GM06990 (cell line): ENCODE measurements at regions not wholly inside any gene's neighbourhood (a gene's known extent, or its start where the extent isn't known, plus 50 kb on each side); places are given as distances from the start of the nearest gene placed in this dataset.

Source experiments
- DNase-seq: peaks from one replicate; pipeline ENCODE4 v3.0.0-alpha.2; 2011; ENCODE audit not compliant: insufficient read length; ENCODE audit errors: extremely low read depth
- H3K27me3 ChIP-seq: replicated peaks from 2 replicates; pipeline ENCODE4 v1.6.0; 2011; ENCODE audit warnings: low read length; ENCODE audit not compliant: control insufficient read depth, insufficient read depth
- H3K36me3 ChIP-seq: 2 replicates; pipeline ENCODE4 v1.5.1; 2011; ENCODE audit warnings: low read length; ENCODE audit not compliant: control insufficient read depth, insufficient read depth
- H3K4me3 ChIP-seq: replicated peaks from 2 replicates; pipeline ENCODE4 v1.5.1; 2011; ENCODE audit warnings: low read depth, mild to moderate bottlenecking, control low read depth, low read length
- CTCF ChIP-seq: IDR thresholded peaks from 2 replicates; pipeline ENCODE4 v1.5.1; 2011; ENCODE audit warnings: low read length, control low read depth, mild to moderate bottlenecking, inconsistent platforms; ENCODE audit not compliant: insufficient read depth, poor library complexity, severe bottlenecking

- no peaks in the 10 kb centered on the region for H3K36me3 ChIP-seq
- H3K4me3 ChIP-seq: no peak overlapping the region
- no peak for TF ChIP-seq CTCF
- no peak for DNase-seq
- H3K27me3 ChIP-seq: no peaks in the 10 kb centered on the region
Measured at GRCh38 chr1:82689217-82689616, 888.5 kb downstream of the ADGRL2 start.

- H3K4me3 ChIP-seq: no peak overlapping the region
- no peaks in the 10 kb centered on the region for H3K27me3 ChIP-seq
- no peak for TF ChIP-seq CTCF
- H3K36me3 ChIP-seq: no peaks in the 10 kb centered on the region
- no peak for DNase-seq
Measured at GRCh38 chr1:82686774-82687173, 886.0 kb downstream of the ADGRL2 start.

- no peak for TF ChIP-seq CTCF
- Histone ChIP-seq H3K36me3 (no peaks in the 10 kb centered on the region), H3K27me3 (no peaks in the 10 kb centered on the region), H3K4me3 (no peak overlapping the region)
- DNase-seq: no peak
Measured at GRCh38 chr1:82646888-82647287, 846.2 kb downstream of the ADGRL2 start.

GRCh38 chr1:82646336-82646735 lies 845.6 kb downstream of the ADGRL2 start:
- TF ChIP-seq CTCF: no peak
- Histone ChIP-seq H3K36me3 (no peaks in the 10 kb centered on the region), H3K4me3 (no peak overlapping the region), H3K27me3 (no peaks in the 10 kb centered on the region)
- DNase-seq: no peak

GRCh38 chr1:82644186-82644915 lies 843.6 kb downstream of the ADGRL2 start:
- Histone ChIP-seq H3K27me3 (no peaks in the 10 kb centered on the region), H3K4me3 (no peak overlapping the region), H3K36me3 (no peaks in the 10 kb centered on the region)
- TF ChIP-seq CTCF: no peak
- no peak for DNase-seq

- TF ChIP-seq CTCF: no peak
Measured at GRCh38 chr1:82640352-82640751, 839.6 kb downstream of the ADGRL2 start.

More at GRCh38 chr1:82640352-82640751, 839.6 kb downstream of the ADGRL2 start:
- Histone ChIP-seq H3K27me3 (no peaks in the 10 kb centered on the region), H3K36me3 (no peaks in the 10 kb centered on the region), H3K4me3 (no peak overlapping the region)
- no peak for DNase-seq
